ENCODE measurements at regions not wholly inside any gene's neighbourhood (a gene's known extent, or its start where the extent isn't known, plus 50 kb on each side); places are given as distances from the start of the nearest gene placed in this dataset.

DNA sequence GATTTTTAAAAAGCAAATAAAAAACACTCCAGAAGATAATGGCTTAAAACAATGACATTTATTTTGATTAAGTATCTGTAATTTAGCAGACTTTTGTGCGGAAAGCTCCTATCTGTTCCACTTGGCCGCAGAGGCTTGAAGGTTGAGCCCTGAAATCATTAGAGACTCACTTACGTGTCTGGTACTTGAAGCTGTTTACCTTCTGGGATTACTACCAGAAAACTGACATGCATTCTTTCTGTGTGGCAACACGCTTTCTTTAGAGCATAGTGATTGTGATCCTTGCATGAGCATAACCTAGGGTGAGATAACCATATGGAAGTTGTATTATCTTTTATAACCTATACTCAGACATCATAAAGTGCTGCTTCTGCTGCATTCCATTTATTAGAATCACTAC, 298.5 kb downstream of the SI start:
- RAD21 ChIA-PET (ENCODE audit: low non-redundant PET in 1 of 2, low total read pairs in 2 of 2, uncharacterized antibody in 2 of 2, unreplicated experiment in 2 of 2), result no interaction called here
- POLR2A ChIA-PET, result no interaction called here
- Histone ChIP-seq H3K27me3 (ENCODE audit: insufficient read depth, low read length) (no peaks in the 10 kb centered on the region), H4K20me1 (ENCODE audit: insufficient read depth) (no peaks in the 10 kb centered on the region), H3K4me1 (ENCODE audit: control insufficient read depth in 1 of 2, insufficient read depth in 2 of 2, low read length in 2 of 2) (no peaks in the 10 kb centered on the region), H2AFZ (ENCODE audit: low read depth, low read length, poor library complexity, severe bottlenecking) (no peak overlapping the region), H3K9ac (ENCODE audit: low read length) (no peak overlapping the region), H3K4me2 (ENCODE audit: low read length) (no peak overlapping the region), H3K9me2 (ENCODE audit: insufficient read depth) (no peaks in the 10 kb centered on the region), H3K36me3 (ENCODE audit: control insufficient read depth in 1 of 2, insufficient read depth in 2 of 2, low read length in 2 of 2) (no peaks in the 10 kb centered on the region), H3K4me3 (replicated peaks in 1 of 2; ENCODE audit: low read depth in 1 of 2, low read length in 2 of 2) (no peak overlapping the region), H3K27ac (ENCODE audit: low read depth, low read length) (no peak overlapping the region), H3K79me2 (ENCODE audit: insufficient read depth, low read length) (no peaks in the 10 kb centered on the region), H3K9me3 (ENCODE audit: control insufficient read depth in 1 of 2, insufficient read depth in 1 of 2, low read depth in 1 of 2, low read length in 2 of 2) (no peaks in the 10 kb centered on the region)
- BruUV-seq (replicated peaks), result no TSS peak
- ATAC-seq, result no peak
- DNase-seq (ENCODE audit: low read depth, low spot score), result no peak
- intact Hi-C loops (cut with micrococcal nuclease), result no loop called here
- CTCF ChIA-PET, result no interaction called here
- TF ChIP-seq EZH2 (IDR thresholded peaks at IDR 0.05) (no peak), CEBPB (IDR thresholded peaks at IDR 0.05; ENCODE audit: low read depth) (no peak), EZH2phosphoT487 (IDR thresholded peaks at IDR 0.05; ENCODE audit: borderline replicate concordance) (no peak), SIN3A (IDR thresholded peaks at IDR 0.05; ENCODE audit: low read depth) (no peak), SRF (IDR thresholded peaks at IDR 0.05; ENCODE audit: low read depth) (no peak), TCF7L2 (IDR thresholded peaks at IDR 0.05; ENCODE audit: borderline replicate concordance, extremely low read depth, insufficient read depth, insufficient read length) (no peak), RAD21 (IDR thresholded peaks at IDR 0.05; ENCODE audit: low read depth) (no peak), POLR2AphosphoS5 (IDR thresholded peaks at IDR 0.05; ENCODE audit: low read depth, low read length) (no peak), FOSL1 (IDR thresholded peaks at IDR 0.05; ENCODE audit: low read depth) (no peak), ZNF274 (IDR thresholded peaks at IDR 0.05; ENCODE audit: low read depth, low read length) (no peak), CBX3 (IDR thresholded peaks at IDR 0.05; ENCODE audit: low read depth) (no peak), ELF1 (IDR thresholded peaks at IDR 0.05; ENCODE audit: borderline replicate concordance, low read depth) (no peak), EGR1 (IDR thresholded peaks at IDR 0.05; ENCODE audit: low read depth) (no peak)
- TF ChIP-seq, protein P1, sequence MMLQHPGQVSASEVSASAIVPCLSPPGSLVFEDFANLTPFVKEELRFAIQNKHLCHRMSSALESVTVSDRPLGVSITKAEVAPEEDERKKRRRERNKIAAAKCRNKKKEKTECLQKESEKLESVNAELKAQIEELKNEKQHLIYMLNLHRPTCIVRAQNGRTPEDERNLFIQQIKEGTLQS (IDR thresholded peaks at IDR 0.05), result no peak
- TF ChIP-seq, protein P2, sequence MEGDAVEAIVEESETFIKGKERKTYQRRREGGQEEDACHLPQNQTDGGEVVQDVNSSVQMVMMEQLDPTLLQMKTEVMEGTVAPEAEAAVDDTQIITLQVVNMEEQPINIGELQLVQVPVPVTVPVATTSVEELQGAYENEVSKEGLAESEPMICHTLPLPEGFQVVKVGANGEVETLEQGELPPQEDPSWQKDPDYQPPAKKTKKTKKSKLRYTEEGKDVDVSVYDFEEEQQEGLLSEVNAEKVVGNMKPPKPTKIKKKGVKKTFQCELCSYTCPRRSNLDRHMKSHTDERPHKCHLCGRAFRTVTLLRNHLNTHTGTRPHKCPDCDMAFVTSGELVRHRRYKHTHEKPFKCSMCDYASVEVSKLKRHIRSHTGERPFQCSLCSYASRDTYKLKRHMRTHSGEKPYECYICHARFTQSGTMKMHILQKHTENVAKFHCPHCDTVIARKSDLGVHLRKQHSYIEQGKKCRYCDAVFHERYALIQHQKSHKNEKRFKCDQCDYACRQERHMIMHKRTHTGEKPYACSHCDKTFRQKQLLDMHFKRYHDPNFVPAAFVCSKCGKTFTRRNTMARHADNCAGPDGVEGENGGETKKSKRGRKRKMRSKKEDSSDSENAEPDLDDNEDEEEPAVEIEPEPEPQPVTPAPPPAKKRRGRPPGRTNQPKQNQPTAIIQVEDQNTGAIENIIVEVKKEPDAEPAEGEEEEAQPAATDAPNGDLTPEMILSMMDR (IDR thresholded peaks at IDR 0.05 in 2 of 3, conservative IDR thresholded peaks at IDR 0.05 in 1 of 3; ENCODE audit: borderline replicate concordance in 1 of 3, insufficient read depth in 1 of 3, low read depth in 2 of 3, low read length in 2 of 3), result no peak
- TF ChIP-seq, protein P3, sequence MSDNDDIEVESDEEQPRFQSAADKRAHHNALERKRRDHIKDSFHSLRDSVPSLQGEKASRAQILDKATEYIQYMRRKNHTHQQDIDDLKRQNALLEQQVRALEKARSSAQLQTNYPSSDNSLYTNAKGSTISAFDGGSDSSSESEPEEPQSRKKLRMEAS (IDR thresholded peaks at IDR 0.05), result no peak
- TF ChIP-seq, protein P4, sequence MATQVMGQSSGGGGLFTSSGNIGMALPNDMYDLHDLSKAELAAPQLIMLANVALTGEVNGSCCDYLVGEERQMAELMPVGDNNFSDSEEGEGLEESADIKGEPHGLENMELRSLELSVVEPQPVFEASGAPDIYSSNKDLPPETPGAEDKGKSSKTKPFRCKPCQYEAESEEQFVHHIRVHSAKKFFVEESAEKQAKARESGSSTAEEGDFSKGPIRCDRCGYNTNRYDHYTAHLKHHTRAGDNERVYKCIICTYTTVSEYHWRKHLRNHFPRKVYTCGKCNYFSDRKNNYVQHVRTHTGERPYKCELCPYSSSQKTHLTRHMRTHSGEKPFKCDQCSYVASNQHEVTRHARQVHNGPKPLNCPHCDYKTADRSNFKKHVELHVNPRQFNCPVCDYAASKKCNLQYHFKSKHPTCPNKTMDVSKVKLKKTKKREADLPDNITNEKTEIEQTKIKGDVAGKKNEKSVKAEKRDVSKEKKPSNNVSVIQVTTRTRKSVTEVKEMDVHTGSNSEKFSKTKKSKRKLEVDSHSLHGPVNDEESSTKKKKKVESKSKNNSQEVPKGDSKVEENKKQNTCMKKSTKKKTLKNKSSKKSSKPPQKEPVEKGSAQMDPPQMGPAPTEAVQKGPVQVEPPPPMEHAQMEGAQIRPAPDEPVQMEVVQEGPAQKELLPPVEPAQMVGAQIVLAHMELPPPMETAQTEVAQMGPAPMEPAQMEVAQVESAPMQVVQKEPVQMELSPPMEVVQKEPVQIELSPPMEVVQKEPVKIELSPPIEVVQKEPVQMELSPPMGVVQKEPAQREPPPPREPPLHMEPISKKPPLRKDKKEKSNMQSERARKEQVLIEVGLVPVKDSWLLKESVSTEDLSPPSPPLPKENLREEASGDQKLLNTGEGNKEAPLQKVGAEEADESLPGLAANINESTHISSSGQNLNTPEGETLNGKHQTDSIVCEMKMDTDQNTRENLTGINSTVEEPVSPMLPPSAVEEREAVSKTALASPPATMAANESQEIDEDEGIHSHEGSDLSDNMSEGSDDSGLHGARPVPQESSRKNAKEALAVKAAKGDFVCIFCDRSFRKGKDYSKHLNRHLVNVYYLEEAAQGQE (IDR thresholded peaks at IDR 0.05; ENCODE audit: low read depth), result no peak

All from HCT116 (cell line).